Neural progenitor cell (in vitro differentiated cells): ENCODE measurements at regions not wholly inside any gene's neighbourhood (a gene's known extent, or its start where the extent isn't known, plus 50 kb on each side); places are given as distances from the start of the nearest gene placed in this dataset.

ENCODE experiments used
- DNase-seq: peaks from one replicate; pipeline ENCODE4 v3.0.0-alpha.2; 2016; ENCODE audit warnings: low spot score
- H2AFZ ChIP-seq: fragments of 200-600 bp; sonication (generic); replicated peaks from 2 replicates; pipeline ENCODE4 v1.6.1; 2016; ENCODE audit warnings: antibody characterized with exemption
- H3F3A ChIP-seq: fragments of 200-600 bp; sonication (generic); 2 replicates; pipeline ENCODE4 v1.6.1; 2016; ENCODE audit warnings: antibody characterized with exemption, low read depth
- H3K27ac ChIP-seq: fragments of 200-600 bp; sonication (generic); 2 replicates; pipeline ENCODE4 v1.5.1; 2016; ENCODE audit warnings: mild to moderate bottlenecking
- H3K27me3 ChIP-seq: fragments of 200-600 bp; sonication (generic); 2 replicates; pipeline ENCODE4 v1.6.1; 2016; ENCODE audit warnings: mild to moderate bottlenecking, moderate library complexity
- H3K36me3 ChIP-seq: fragments of 200-600 bp; sonication (generic); 2 replicates; pipeline ENCODE4 v1.5.1; 2016
- H3K4me1 ChIP-seq: fragments of 200-600 bp; sonication (generic); 2 replicates; pipeline ENCODE4 v1.6.1; 2016; ENCODE audit warnings: mixed run types
- H3K4me2 ChIP-seq: fragments of 200-600 bp; sonication (generic); 2 replicates; pipeline ENCODE4 v1.6.1; 2016
- H3K4me3 ChIP-seq: fragments of 200-600 bp; sonication (generic); 2 replicates; pipeline ENCODE4 v1.5.1; 2016
- H3K79me2 ChIP-seq: fragments of 200-600 bp; sonication (generic); 2 replicates; pipeline ENCODE4 v1.6.1; 2016; ENCODE audit warnings: low read depth
- H3K9ac ChIP-seq: fragments of 200-600 bp; sonication (generic); 2 replicates; pipeline ENCODE4 v1.6.1; 2016
- H3K9me3 ChIP-seq: fragments of 200-600 bp; sonication (generic); 2 replicates; pipeline ENCODE4 v1.5.1; 2016; ENCODE audit warnings: low read depth
- H4K20me1 ChIP-seq: fragments of 200-600 bp; sonication (generic); 2 replicates; pipeline ENCODE4 v1.6.1; 2016; ENCODE audit warnings: low read depth
- H3K27ac Mint-ChIP-seq: 3 replicates; pipeline ENCODE4 v1.8.0; 2021; ENCODE audit warnings: mixed read lengths
- H3K27me3 Mint-ChIP-seq: 2 replicates; pipeline ENCODE4 v1.8.0; 2022; ENCODE audit warnings: low read depth, mild to moderate bottlenecking, inconsistent platforms, moderate library complexity, mixed read lengths; ENCODE audit not compliant: insufficient read depth
- H3K36me3 Mint-ChIP-seq: 3 replicates; pipeline ENCODE4 v1.8.0; 2021; ENCODE audit warnings: mixed read lengths
- H3K4me1 Mint-ChIP-seq: 3 replicates; pipeline ENCODE4 v1.8.0; 2021; ENCODE audit warnings: mixed read lengths
- H3K4me3 Mint-ChIP-seq: 3 replicates; pipeline ENCODE4 v1.8.0; 2021; ENCODE audit warnings: mild to moderate bottlenecking, moderate library complexity, mixed read lengths
- H3K9me3 Mint-ChIP-seq: 3 replicates; pipeline ENCODE4 v1.8.0; 2020; ENCODE audit warnings: mixed read lengths
- CTCF ChIP-seq: fragments of 200-600 bp; sonication (generic); IDR thresholded peaks from 2 replicates; pipeline ENCODE4 v1.5.1; 2017; ENCODE audit warnings: antibody characterized with exemption, mild to moderate bottlenecking
- EZH2 ChIP-seq: fragments of 200-600 bp; sonication (generic); IDR thresholded peaks from 2 replicates; pipeline ENCODE4 v1.6.1; 2017; ENCODE audit warnings: antibody characterized with exemption, mild to moderate bottlenecking, moderate library complexity
- EZH2phosphoT487 ChIP-seq: fragments of 200-600 bp; sonication (generic); IDR thresholded peaks from 2 replicates; pipeline ENCODE4 v1.6.1; 2017; ENCODE audit warnings: antibody characterized with exemption

GRCh38 chr1:221541296-221541695, 200.6 kb downstream of the DUSP10 start:
- TF ChIP-seq EZH2phosphoT487 (no peak), EZH2 (no peak), CTCF (no peak)
- Histone ChIP-seq H3K27ac (no peak overlapping the region), H3K9ac (no peak overlapping the region), H4K20me1 (no peaks in the 10 kb centered on the region), H3K36me3 (no peaks in the 10 kb centered on the region), H3K4me2 (no peak overlapping the region), H3K9me3 (no peaks in the 10 kb centered on the region), H2AFZ (no peak overlapping the region), H3K27me3 (no peaks in the 10 kb centered on the region), H3K4me3 (no peak overlapping the region), H3K79me2 (no peaks in the 10 kb centered on the region), H3K4me1 (no peaks in the 10 kb centered on the region), H3F3A (no peaks in the 10 kb centered on the region)
- Mint-ChIP-seq H3K4me1 (no peaks in the 10 kb centered on the region), H3K4me3 (no peak overlapping the region), H3K9me3 (no peaks in the 10 kb centered on the region), H3K27ac (no peak overlapping the region), H3K27me3 (no peaks in the 10 kb centered on the region), H3K36me3 (no peaks in the 10 kb centered on the region)
- no peak for DNase-seq

- Histone ChIP-seq H3K79me2 (no peaks in the 10 kb centered on the region), H3K27ac (no peak overlapping the region), H3K4me2 (no peak overlapping the region), H3K9me3 (no peaks in the 10 kb centered on the region), H2AFZ (peak overlapping the region; percentile 70), H3K4me3 (no peak overlapping the region), H4K20me1 (no peaks in the 10 kb centered on the region), H3F3A (no peaks in the 10 kb centered on the region), H3K4me1 (no peaks in the 10 kb centered on the region), H3K27me3 (no peaks in the 10 kb centered on the region), H3K9ac (no peak overlapping the region), H3K36me3 (no peaks in the 10 kb centered on the region)
- TF ChIP-seq CTCF (peak; percentile 66), EZH2 (no peak)
- Mint-ChIP-seq H3K4me3 (no peak overlapping the region), H3K4me1 (no peaks in the 10 kb centered on the region), H3K27me3 (no peaks in the 10 kb centered on the region), H3K36me3 (no peaks in the 10 kb centered on the region), H3K9me3 (peaks cover 2% of the 10 kb centered on the region), H3K27ac (no peak overlapping the region)
- peak; percentile 23 for DNase-seq
These were observed 198.3 kb downstream of the DUSP10 start for GRCh38 chr1:221543529-221544120.

- no peaks in the 10 kb centered on the region for H4K20me1 ChIP-seq
- H3K27ac ChIP-seq = no peak overlapping the region
- H3F3A ChIP-seq = no peaks in the 10 kb centered on the region
- no peaks in the 10 kb centered on the region for H3K36me3 Mint-ChIP-seq
- no peak overlapping the region for H3K4me2 ChIP-seq
- no peaks in the 10 kb centered on the region for H3K79me2 ChIP-seq
- no peak overlapping the region for H3K27ac Mint-ChIP-seq
- no peak for DNase-seq
- H3K27me3 Mint-ChIP-seq = peaks cover 3% of the 10 kb centered on the region
- peak overlapping the region; percentile 57 for H2AFZ ChIP-seq
- no peaks in the 10 kb centered on the region for H3K27me3 ChIP-seq
- TF ChIP-seq CTCF = no peak
- no peak for TF ChIP-seq EZH2
- no peak for TF ChIP-seq EZH2phosphoT487
- no peaks in the 10 kb centered on the region for H3K4me1 ChIP-seq
- H3K9ac ChIP-seq = no peak overlapping the region
- H3K9me3 ChIP-seq = no peaks in the 10 kb centered on the region
- H3K9me3 Mint-ChIP-seq = peaks cover 2% of the 10 kb centered on the region
- H3K4me3 Mint-ChIP-seq = no peak overlapping the region
- H3K36me3 ChIP-seq = no peaks in the 10 kb centered on the region
- no peak overlapping the region for H3K4me3 ChIP-seq
- H3K4me1 Mint-ChIP-seq = no peaks in the 10 kb centered on the region
These were observed 192.9 kb downstream of the DUSP10 start for GRCh38 chr1:221548942-221549341.
